NCI-H2196 (cell line): ENCODE measurements at regions not wholly inside any gene's neighbourhood (a gene's known extent, or its start where the extent isn't known, plus 50 kb on each side); places are given as distances from the start of the nearest gene placed in this dataset.
"Not testable (repeated sequence)": the region's sequence is repeated elsewhere in the genome, so short reads cannot be mapped to it uniquely, and the experiment has no call there.

Source experiments
- DNase-seq: peaks from one replicate; lab custom pipeline; 2025; ENCODE audit not compliant: unreplicated experiment; lab: John Stamatoyannopoulos, UW

- DNase-seq: not testable (repeated sequence)
Observed at GRCh38 chr5:17755406-17755805, 121.1 kb downstream of the TAF11L14 start.

- DNase-seq: no peak
Observed at GRCh38 chr5:17761326-17761725, 127.1 kb downstream of the TAF11L14 start.

GRCh38 chr5:17763301-17763700, 129.0 kb downstream of the TAF11L14 start:
- no peak for DNase-seq

- DNase-seq: no peak
Observed at GRCh38 chr5:17766031-17766430, 131.8 kb downstream of the TAF11L14 start.

- no peak for DNase-seq
Observed at GRCh38 chr5:17769277-17769676, 135.0 kb downstream of the TAF11L14 start.

- no peak for DNase-seq
Observed at GRCh38 chr5:17772232-17772631, 138.0 kb downstream of the TAF11L14 start.

- no peak for DNase-seq
Observed at GRCh38 chr5:17785774-17786173, 151.5 kb downstream of the TAF11L14 start.

- no peak for DNase-seq
Observed at GRCh38 chr5:17788351-17788750, 154.1 kb downstream of the TAF11L14 start.

- no peak for DNase-seq
Observed at GRCh38 chr5:17794201-17794600, 159.9 kb downstream of the TAF11L14 start.

GRCh38 chr5:17794815-17795214, 160.6 kb downstream of the TAF11L14 start:
- no peak for DNase-seq

- no peak for DNase-seq
Observed at GRCh38 chr5:17796142-17796541, 161.9 kb downstream of the TAF11L14 start.

GRCh38 chr5:17796757-17797396, 162.6 kb downstream of the TAF11L14 start:
- no peak for DNase-seq

GRCh38 chr5:17799521-17799920, 165.3 kb downstream of the TAF11L14 start:
- no peak for DNase-seq

- DNase-seq: no peak
Observed at GRCh38 chr5:17801595-17801994, 167.3 kb downstream of the TAF11L14 start.

- DNase-seq: no peak
Observed at GRCh38 chr5:17802256-17802655, 168.0 kb downstream of the TAF11L14 start.

- DNase-seq: no peak
Observed at GRCh38 chr5:17803971-17804370, 169.7 kb downstream of the TAF11L14 start.

GRCh38 chr5:17805227-17805825, 171.1 kb downstream of the TAF11L14 start:
- no peak for DNase-seq

GRCh38 chr5:17806818-17807468, 172.7 kb downstream of the TAF11L14 start:
- no peak for DNase-seq

- DNase-seq: no peak
Observed at GRCh38 chr5:17808566-17808965, 174.3 kb downstream of the TAF11L14 start.

- no peak for DNase-seq
Observed at GRCh38 chr5:17810734-17811133, 176.5 kb downstream of the TAF11L14 start.

- DNase-seq: no peak
Observed at GRCh38 chr5:17813214-17813613, 179.0 kb downstream of the TAF11L14 start.

GRCh38 chr5:17816505-17816904, 182.2 kb downstream of the TAF11L14 start:
- DNase-seq: no peak
